OCI-LY7 (cell line): ENCODE measurements at regions not wholly inside any gene's neighbourhood (a gene's known extent, or its start where the extent isn't known, plus 50 kb on each side); places are given as distances from the start of the nearest gene placed in this dataset.

Source experiments
- BruUV-seq: library from RNA; stranded (reverse); fragments of 400-500 nt; replicated peaks from 2 replicates; lab custom pipeline; 2021; lab: Mats Ljungman, UMichigan
- CTCF ChIA-PET: fragments of 300-600 bp; sonication (Branson Sonifier 250); formaldehyde crosslinking; loops from one replicate; lab custom pipeline; 2022; ENCODE audit warnings: antibody characterized with exemption; ENCODE audit not compliant: unreplicated experiment; lab: Charles Lee
- POLR2A ChIA-PET: fragments of 300-600 bp; sonication (Branson Sonifier 250); formaldehyde crosslinking; loops from one replicate; lab custom pipeline; 2022; ENCODE audit warnings: antibody characterized with exemption; lab: Charles Lee
- DNase-seq: peaks from one replicate; pipeline ENCODE4 v3.0.0-alpha.2; 2015; ENCODE audit warnings: low spot score
- H2AFZ ChIP-seq: fragments of 200-600 bp; sonication (generic), shearing (Covaris generic); 2 replicates; pipeline ENCODE4 v1.6.1; 2014; ENCODE audit warnings: mild to moderate bottlenecking, antibody characterized with exemption, low read length, moderate library complexity
- H3K27ac ChIP-seq: fragments of 200-600 bp; sonication (generic); 2 replicates; pipeline ENCODE4 v1.5.1; 2014; ENCODE audit warnings: mixed run types, low read depth, mild to moderate bottlenecking, moderate library complexity, low read length, inconsistent platforms; ENCODE audit not compliant: poor library complexity, severe bottlenecking
- H3K36me3 ChIP-seq: fragments of 200-600 bp; sonication (generic); 2 replicates; pipeline ENCODE4 v1.6.1; 2014; ENCODE audit warnings: mild to moderate bottlenecking, antibody characterized with exemption, low read length, moderate library complexity, mixed read lengths; ENCODE audit not compliant: insufficient read depth
- H3K4me1 ChIP-seq: fragments of 200-600 bp; sonication (generic); 2 replicates; pipeline ENCODE4 v1.5.1; 2014; ENCODE audit warnings: mild to moderate bottlenecking, low read length; ENCODE audit not compliant: insufficient read depth, poor library complexity, severe bottlenecking
- H3K4me2 ChIP-seq: fragments of 200-600 bp; sonication (generic); 2 replicates; pipeline ENCODE4 v1.6.1; 2014; ENCODE audit warnings: mild to moderate bottlenecking, low read length
- H3K4me3 ChIP-seq: fragments of 200-600 bp; sonication (generic); 2 replicates; pipeline ENCODE4 v1.5.1; 2014; ENCODE audit warnings: mild to moderate bottlenecking, low read depth, low read length; ENCODE audit not compliant: poor library complexity, severe bottlenecking
- H3K79me2 ChIP-seq: fragments of 200-600 bp; sonication (generic); 2 replicates; pipeline ENCODE4 v1.6.1; 2016; ENCODE audit warnings: low read depth, mild to moderate bottlenecking, low read length, moderate library complexity, mixed read lengths; ENCODE audit not compliant: insufficient read depth
- H3K9me2 ChIP-seq: fragments of 200-600 bp; sonication (generic); 2 replicates; pipeline ENCODE4 v1.6.1; 2016; ENCODE audit warnings: mild to moderate bottlenecking, low read length, mixed read lengths; ENCODE audit not compliant: insufficient read depth
- H3K9me3 ChIP-seq: fragments of 200-600 bp; sonication (generic); 2 replicates; pipeline ENCODE4 v1.6.1; 2014; ENCODE audit warnings: mild to moderate bottlenecking, mixed run types, low read length, mixed read lengths
- H4K20me1 ChIP-seq: fragments of 200-600 bp; sonication (generic); 2 replicates; pipeline ENCODE4 v1.6.1; 2014; ENCODE audit warnings: mild to moderate bottlenecking, antibody characterized with exemption, low read length, moderate library complexity, mixed read lengths; ENCODE audit not compliant: insufficient read depth
- CTCF ChIP-seq: fragments of 200-600 bp; sonication (generic); conservative IDR thresholded peaks from 2 replicates; pipeline ENCODE4 v1.5.1; 2014; ENCODE audit warnings: mild to moderate bottlenecking, antibody characterized with exemption, low read length, moderate library complexity, mixed read lengths
- EZH2phosphoT487 ChIP-seq: fragments of 200-600 bp; sonication (generic); IDR thresholded peaks from 2 replicates; pipeline ENCODE4 v1.6.1; 2018; ENCODE audit warnings: low read depth, borderline replicate concordance, mild to moderate bottlenecking, mixed run types, antibody characterized with exemption, low read length, moderate library complexity, mixed read lengths
- intact Hi-C: fragments of 100-400 bp; cut with micrococcal nuclease; formaldehyde crosslinking; loops from one replicate; pipeline ENCODE4 v1.10.0; 2022; ENCODE audit not compliant: unreplicated experiment

- Histone ChIP-seq H3K36me3 (no peaks in the 10 kb centered on the region), H3K4me2 (no peak overlapping the region), H3K9me3 (no peaks in the 10 kb centered on the region), H3K27ac (no peak overlapping the region), H3K4me3 (no peak overlapping the region), H3K79me2 (no peaks in the 10 kb centered on the region), H3K4me1 (no peaks in the 10 kb centered on the region), H2AFZ (no peak overlapping the region), H4K20me1 (no peaks in the 10 kb centered on the region), H3K9me2 (no peaks in the 10 kb centered on the region)
- TF ChIP-seq EZH2phosphoT487 (no peak), CTCF (no peak)
- no TSS peak for BruUV-seq
- intact Hi-C loops: no loop called here
- DNase-seq: no peak
- CTCF ChIA-PET: no interaction called here
- POLR2A ChIA-PET: no interaction called here
These were observed 150.5 kb upstream of the ST8SIA2 start for GRCh38 chr15:92243227-92243626.

- no peak for DNase-seq
- Histone ChIP-seq H2AFZ (no peak overlapping the region), H3K9me3 (no peaks in the 10 kb centered on the region), H3K4me2 (no peak overlapping the region), H3K36me3 (no peaks in the 10 kb centered on the region), H3K79me2 (no peaks in the 10 kb centered on the region), H3K9me2 (no peaks in the 10 kb centered on the region), H3K4me3 (no peak overlapping the region), H3K27ac (no peak overlapping the region), H4K20me1 (no peaks in the 10 kb centered on the region), H3K4me1 (no peaks in the 10 kb centered on the region)
- ChIA-PET POLR2A (no interaction called here), CTCF (no interaction called here)
- intact Hi-C loops: no loop called here
- no TSS peak for BruUV-seq
- TF ChIP-seq EZH2phosphoT487 (no peak), CTCF (peak; percentile 30; the same call in 1 of the 2 replicates)
These were observed 149.0 kb upstream of the ST8SIA2 start for GRCh38 chr15:92244703-92245102.

- H3K4me3 ChIP-seq: no peak overlapping the region
- H3K9me2 ChIP-seq: no peaks in the 10 kb centered on the region
- H3K9me3 ChIP-seq: no peaks in the 10 kb centered on the region
- H4K20me1 ChIP-seq: no peaks in the 10 kb centered on the region
- TF ChIP-seq EZH2phosphoT487 (no peak), CTCF (no peak)
- intact Hi-C loops: no loop called here
- H3K4me2 ChIP-seq: no peak overlapping the region
- H3K36me3 ChIP-seq: no peaks in the 10 kb centered on the region
- H3K4me1 ChIP-seq: no peaks in the 10 kb centered on the region
- CTCF ChIA-PET: no interaction called here
- no peak overlapping the region for H3K27ac ChIP-seq
- no TSS peak for BruUV-seq
- POLR2A ChIA-PET: no interaction called here
- DNase-seq: no peak
- no peak overlapping the region for H2AFZ ChIP-seq
- H3K79me2 ChIP-seq: no peaks in the 10 kb centered on the region
These were observed 145.9 kb upstream of the ST8SIA2 start for GRCh38 chr15:92247649-92248242.
